SK-N-SH (cell line): ENCODE measurements at regions not wholly inside any gene's neighbourhood (a gene's known extent, or its start where the extent isn't known, plus 50 kb on each side); places are given as distances from the start of the nearest gene placed in this dataset.

Source experiments
- CTCF ChIA-PET: fragments of 300-600, 350-600 bp; formaldehyde crosslinking; extraction: SDS; loops from one replicate; lab custom pipeline; 2021; lab: Yijun Ruan, JAX
- POLR2A ChIA-PET: fragments of 350-600 bp; sonication (Branson Sonifier 250); formaldehyde crosslinking; extraction: SDS; loops from one replicate; lab custom pipeline; 2020; ENCODE audit warnings: antibody characterized with exemption, inconsistent platforms; lab: Yijun Ruan, JAX
- DNase-seq: peaks from one replicate; pipeline ENCODE4 v3.0.0; 2012
- H2AFZ ChIP-seq: fragments of 200-600 bp; sonication (generic); 2 replicates; pipeline ENCODE4 v1.8.1; 2016; ENCODE audit warnings: antibody characterized with exemption, mild to moderate bottlenecking, low read depth
- H3F3A ChIP-seq: fragments of 200-600 bp; sonication (generic); replicated peaks from 2 replicates; pipeline ENCODE3; 2016; ENCODE audit warnings: antibody characterized with exemption, mild to moderate bottlenecking; ENCODE audit not compliant: insufficient read depth
- H3K27ac ChIP-seq, 2 experiments: fragments of 200-500 bp in 1 of 2; fragments of 200-600 bp in 1 of 2; sonication (Bioruptor generic) in 1 of 2; sonication (generic), shearing (Covaris generic) in 1 of 2; 2 replicates each; pipeline versions ENCODE4 v1.5.1 to v1.6.1; 2014 to 2016; ENCODE audit warnings: low read depth in 2 of 2, inconsistent platforms in 1 of 2, low read length in 1 of 2, mild to moderate bottlenecking in 1 of 2, mixed read lengths in 1 of 2
- H3K27me3 ChIP-seq: fragments of 200-600 bp; sonication (generic), shearing (Covaris generic); 2 replicates; pipeline ENCODE4 v1.6.1; 2016; ENCODE audit warnings: mixed run types; ENCODE audit not compliant: insufficient read depth
- H3K36me3 ChIP-seq, 2 experiments: fragments of 200-500 bp in 1 of 2; fragments of 200-600 bp in 1 of 2; sonication (Bioruptor generic) in 1 of 2; sonication (generic) in 1 of 2; replicated peaks in 1 of 2; 2 replicates each; pipeline versions ENCODE3 to v1.5.1; 2014 to 2016; ENCODE audit warnings: low read length in 1 of 2, mild to moderate bottlenecking in 1 of 2; ENCODE audit not compliant: insufficient read depth in 2 of 2, control insufficient read depth in 1 of 2
- H3K4me1 ChIP-seq, 2 experiments: fragments of 200-500 bp in 1 of 2; fragments of 200-600 bp in 1 of 2; sonication (Bioruptor generic) in 1 of 2; sonication (generic), shearing (Covaris generic) in 1 of 2; 2 replicates each; pipeline versions ENCODE4 v1.5.1 to v1.6.1; 2014 to 2016; ENCODE audit warnings: low read depth in 1 of 2, low read length in 1 of 2, mixed run types in 1 of 2; ENCODE audit not compliant: insufficient read depth in 2 of 2, control insufficient read depth in 1 of 2
- H3K4me2 ChIP-seq: fragments of 200-600 bp; sonication (generic), shearing (Covaris generic); 2 replicates; pipeline ENCODE4 v1.6.1; 2017; ENCODE audit warnings: mixed run types
- H3K4me3 ChIP-seq, 2 experiments: fragments of 200-500 bp in 1 of 2; fragments of 200-600 bp in 1 of 2; sonication (Bioruptor generic) in 1 of 2; sonication (generic), shearing (Covaris generic) in 1 of 2; 2 replicates each; pipeline versions ENCODE4 v1.5.1 to v1.8.1; 2014 to 2016; ENCODE audit warnings: low read depth in 2 of 2, inconsistent platforms in 1 of 2, low read length in 1 of 2, mild to moderate bottlenecking in 1 of 2, mixed read lengths in 1 of 2, moderate library complexity in 1 of 2
- H3K79me2 ChIP-seq: fragments of 200-600 bp; sonication (generic); 2 replicates; pipeline ENCODE4 v1.8.1; 2017; ENCODE audit warnings: mild to moderate bottlenecking; ENCODE audit not compliant: insufficient read depth
- H3K9ac ChIP-seq: fragments of 200-600 bp; sonication (generic); 2 replicates; pipeline ENCODE4 v1.6.1; 2017; ENCODE audit warnings: mixed run types
- H3K9me2 ChIP-seq: fragments of 200-600 bp; sonication (generic); 2 replicates; pipeline ENCODE4 v1.6.1; 2017; ENCODE audit warnings: mixed run types
- H3K9me3 ChIP-seq: fragments of 200-600 bp; sonication (generic); 2 replicates; pipeline ENCODE4 v1.6.1; 2017; ENCODE audit warnings: mixed run types, mild to moderate bottlenecking, moderate library complexity
- H4K20me1 ChIP-seq: fragments of 200-600 bp; sonication (generic); 2 replicates; pipeline ENCODE4 v1.6.1; 2017; ENCODE audit warnings: mild to moderate bottlenecking, mixed run types; ENCODE audit not compliant: insufficient read depth
- CHD2 ChIP-seq: fragments of 150-350 bp; IDR thresholded peaks from 2 replicates; pipeline ENCODE4 v1.6.1; 2018; ENCODE audit warnings: low read length; ENCODE audit not compliant: partially characterized antibody
- ELF1 ChIP-seq: IDR thresholded peaks from 2 replicates; pipeline ENCODE4 v1.4.0; 2012
- EZH2phosphoT487 ChIP-seq: fragments of 200-600 bp; sonication (generic); IDR thresholded peaks from 2 replicates; pipeline ENCODE4 v1.6.1; 2017; ENCODE audit warnings: low read depth, mixed run types, mild to moderate bottlenecking, antibody characterized with exemption, moderate library complexity, borderline replicate concordance
- FOSL2 ChIP-seq: IDR thresholded peaks from 2 replicates; pipeline ENCODE4 v1.4.0; 2012; ENCODE audit warnings: low read depth, mild to moderate bottlenecking, moderate library complexity, borderline replicate concordance
- FOXM1 ChIP-seq: IDR thresholded peaks from 2 replicates; pipeline ENCODE4 v1.4.0; 2012; ENCODE audit warnings: low read depth, mild to moderate bottlenecking
- GATA2 ChIP-seq: sonication (generic); formaldehyde crosslinking; IDR thresholded peaks from 2 replicates; pipeline ENCODE4 v1.5.0; 2020; ENCODE audit warnings: mild to moderate bottlenecking, missing genetic modification reagents
- MAX ChIP-seq: IDR thresholded peaks from 2 replicates; pipeline ENCODE4 v1.4.0; 2012; ENCODE audit warnings: low read depth
- MEF2A ChIP-seq: IDR thresholded peaks from 2 replicates; pipeline ENCODE4 v1.4.0; 2012; ENCODE audit warnings: low read depth, borderline replicate concordance
- NRF1 ChIP-seq: IDR thresholded peaks from 2 replicates; pipeline ENCODE4 v1.6.1; 2012; ENCODE audit warnings: low read depth, mild to moderate bottlenecking, low read length
- PBX3 ChIP-seq: IDR thresholded peaks from 2 replicates; pipeline ENCODE4; 2012
- RCOR1 ChIP-seq: fragments of 150-350 bp; IDR thresholded peaks from 2 replicates; pipeline ENCODE4 v1.6.1; 2017; ENCODE audit warnings: antibody characterized with exemption, low read length
- SMC3 ChIP-seq: IDR thresholded peaks from 2 replicates; pipeline ENCODE4 v1.6.1; 2012; ENCODE audit warnings: low read depth, low read length, improper control_type of control experiment
- TAF1 ChIP-seq: IDR thresholded peaks from 2 replicates; pipeline ENCODE4 v1.6.1; 2012; ENCODE audit warnings: low read depth, mild to moderate bottlenecking, low read length, moderate library complexity, borderline replicate concordance
- YY1 ChIP-seq: IDR thresholded peaks from 2 replicates; pipeline ENCODE4 v1.4.0; 2012; ENCODE audit warnings: low read depth, mild to moderate bottlenecking
- ZBTB33 ChIP-seq: IDR thresholded peaks from 2 replicates; pipeline ENCODE4 v1.4.0; 2012; ENCODE audit warnings: low read depth, borderline replicate concordance
- WGBS: methylation state at CpG from one replicate; pipeline ENCODE4 v1.1.6; 2017; ENCODE audit warnings: low lambda C conversion rate; 5-methylcytosine and 5-hydroxymethylcytosine counted together

GRCh38 chr5:158023266-158023665 is 164.3 kb upstream of the CLINT1 start:
- WGBS: 56% methylated on average over 7 of the region's 7 CpGs
- H3K27ac ChIP-seq: no peak overlapping the region
- no peaks in the 10 kb centered on the region for H3F3A ChIP-seq
- no peaks in the 10 kb centered on the region for H3K36me3 ChIP-seq
- H3K79me2 ChIP-seq: no peaks in the 10 kb centered on the region
- CTCF ChIA-PET: interaction anchor here (0.6 kb wide), 1 partner anchor 19 kb away, joined by 3 read pairs; no protein-coding TSS in a partner anchor
- POLR2A ChIA-PET: no interaction called here
- no peaks in the 10 kb centered on the region for H3K4me1 ChIP-seq
- no peak for DNase-seq
- H4K20me1 ChIP-seq: no peaks in the 10 kb centered on the region
- H3K9ac ChIP-seq: no peak overlapping the region
- H3K27me3 ChIP-seq: no peaks in the 10 kb centered on the region
- H3K4me3 ChIP-seq: no peak overlapping the region
- TF ChIP-seq EZH2phosphoT487: no peak
- TF ChIP-seq SMC3: no peak
- no peak for TF ChIP-seq YY1
- TF ChIP-seq ELF1: no peak
- no peak for TF ChIP-seq RCOR1
- no peak for TF ChIP-seq MAX
- TF ChIP-seq GATA2 (CRISPR knock-in tag): no peak
- TF ChIP-seq MEF2A: no peak
- TF ChIP-seq CHD2: no peak
- no peak overlapping the region for H2AFZ ChIP-seq
- no peak overlapping the region for H3K4me2 ChIP-seq
- H3K9me2 ChIP-seq: no peaks in the 10 kb centered on the region
- H3K9me3 ChIP-seq: no peaks in the 10 kb centered on the region

- POLR2A ChIA-PET: no interaction called here
- no peaks in the 10 kb centered on the region for H3K4me1 ChIP-seq
- WGBS: 66% methylated on average over 6 of the region's 6 CpGs
- H3K79me2 ChIP-seq: no peaks in the 10 kb centered on the region
- no peak overlapping the region for H3K4me3 ChIP-seq
- H4K20me1 ChIP-seq: no peaks in the 10 kb centered on the region
- H3K36me3 ChIP-seq: no peaks in the 10 kb centered on the region
- CTCF ChIA-PET: no interaction called here
- H3K9me3 ChIP-seq: no peaks in the 10 kb centered on the region
- no peaks in the 10 kb centered on the region; the same call in 1 of the 2 replicates for H3K27me3 ChIP-seq
- no peak overlapping the region for H2AFZ ChIP-seq
- H3K4me2 ChIP-seq: no peak overlapping the region
- no peak overlapping the region for H3K27ac ChIP-seq
- H3F3A ChIP-seq: no peaks in the 10 kb centered on the region
- H3K9ac ChIP-seq: no peak overlapping the region
- no peaks in the 10 kb centered on the region for H3K9me2 ChIP-seq
- no peak for DNase-seq
- TF ChIP-seq EZH2phosphoT487 (no peak), ZBTB33 (no peak), TAF1 (no peak), NRF1 (no peak), ELF1 (no peak), PBX3 (no peak), FOXM1 (no peak), FOSL2 (no peak)
Measured at GRCh38 chr5:158022837-158023236, 163.9 kb upstream of the CLINT1 start.
